ENCODE measurements at regions not wholly inside any gene's neighbourhood (a gene's known extent, or its start where the extent isn't known, plus 50 kb on each side); places are given as distances from the start of the nearest gene placed in this dataset.

DNA sequence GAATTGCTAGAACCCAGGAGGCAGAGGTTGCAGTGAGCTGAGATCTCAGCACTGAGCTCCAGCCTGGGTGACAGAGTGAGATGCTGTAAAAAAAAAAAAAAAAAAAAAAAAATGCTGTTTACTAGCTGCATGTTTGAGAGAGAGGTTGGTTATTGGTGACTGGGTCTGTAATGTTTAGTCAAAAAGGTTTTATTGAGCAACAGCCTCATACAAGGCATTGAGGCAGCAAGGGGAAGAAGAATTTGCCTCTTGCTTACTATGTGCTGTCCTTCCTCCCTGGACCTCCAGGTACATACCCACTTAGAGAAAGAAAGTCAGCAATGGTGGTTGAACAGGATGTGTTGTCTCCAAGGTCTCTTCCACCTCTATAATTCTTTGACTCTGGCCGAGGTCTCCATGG is 140.7 kb upstream of the SPRY4 start:
- DNase-seq (ENCODE audit: low read depth), result no peak
- TF ChIP-seq, protein P1, sequence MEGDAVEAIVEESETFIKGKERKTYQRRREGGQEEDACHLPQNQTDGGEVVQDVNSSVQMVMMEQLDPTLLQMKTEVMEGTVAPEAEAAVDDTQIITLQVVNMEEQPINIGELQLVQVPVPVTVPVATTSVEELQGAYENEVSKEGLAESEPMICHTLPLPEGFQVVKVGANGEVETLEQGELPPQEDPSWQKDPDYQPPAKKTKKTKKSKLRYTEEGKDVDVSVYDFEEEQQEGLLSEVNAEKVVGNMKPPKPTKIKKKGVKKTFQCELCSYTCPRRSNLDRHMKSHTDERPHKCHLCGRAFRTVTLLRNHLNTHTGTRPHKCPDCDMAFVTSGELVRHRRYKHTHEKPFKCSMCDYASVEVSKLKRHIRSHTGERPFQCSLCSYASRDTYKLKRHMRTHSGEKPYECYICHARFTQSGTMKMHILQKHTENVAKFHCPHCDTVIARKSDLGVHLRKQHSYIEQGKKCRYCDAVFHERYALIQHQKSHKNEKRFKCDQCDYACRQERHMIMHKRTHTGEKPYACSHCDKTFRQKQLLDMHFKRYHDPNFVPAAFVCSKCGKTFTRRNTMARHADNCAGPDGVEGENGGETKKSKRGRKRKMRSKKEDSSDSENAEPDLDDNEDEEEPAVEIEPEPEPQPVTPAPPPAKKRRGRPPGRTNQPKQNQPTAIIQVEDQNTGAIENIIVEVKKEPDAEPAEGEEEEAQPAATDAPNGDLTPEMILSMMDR (IDR thresholded peaks at IDR 0.05; ENCODE audit: low read depth, low read length, missing control alignments), result no peak
- no peak overlapping the region for H3K4me3 ChIP-seq (ENCODE audit: low read depth, low read length)

DNA sequence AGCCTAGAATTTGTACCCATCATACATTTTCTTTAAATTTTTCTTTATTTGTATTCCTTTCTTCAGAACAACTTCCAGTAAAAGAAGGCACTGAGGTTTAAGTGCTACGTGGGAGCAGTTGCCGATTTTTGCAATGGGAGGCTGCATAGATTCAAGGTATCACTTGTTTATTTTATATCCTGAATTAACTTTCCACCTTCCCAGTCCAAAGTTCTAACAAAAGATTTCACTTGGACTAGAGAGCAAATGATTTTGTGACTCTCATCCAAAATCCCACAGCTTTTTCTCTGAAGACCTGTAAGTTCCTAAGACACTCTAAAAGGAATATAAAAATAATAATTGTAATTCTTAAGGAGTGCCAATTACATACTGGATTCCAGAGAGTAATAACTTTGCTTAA is 139.1 kb upstream of the SPRY4 start:
- H3K4me3 ChIP-seq (ENCODE audit: low read depth, low read length), result no peak overlapping the region
- DNase-seq (ENCODE audit: low read depth), result no peak
- TF ChIP-seq, protein P1 (IDR thresholded peaks at IDR 0.05; ENCODE audit: low read depth, low read length, missing control alignments), result no peak

DNA sequence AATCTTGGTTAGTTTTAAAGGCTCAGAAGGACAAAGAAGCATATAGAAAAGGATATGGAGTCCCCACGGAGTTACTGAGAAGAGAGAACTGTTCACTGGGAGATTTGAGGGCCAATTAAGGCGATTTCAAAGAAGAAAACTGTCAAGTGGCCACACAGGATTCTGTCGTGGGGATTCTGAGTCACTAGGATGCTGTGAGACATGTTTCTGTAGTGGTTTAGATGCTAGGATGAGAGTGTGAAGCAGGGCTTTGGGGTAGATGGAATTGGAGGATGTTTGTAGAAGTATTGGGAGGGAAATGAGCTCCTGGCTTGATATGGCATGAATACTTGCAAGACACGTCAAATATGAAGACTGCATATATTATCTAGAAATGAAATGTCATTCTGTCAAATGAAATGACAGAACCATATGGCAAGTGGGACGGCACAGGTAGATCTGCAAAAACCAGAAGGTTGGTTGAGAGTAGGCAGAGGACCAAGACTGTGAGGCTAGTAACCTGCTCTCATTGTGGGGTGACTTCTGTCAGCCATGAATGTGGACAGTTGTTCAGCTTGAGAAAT is 136.3 kb upstream of the SPRY4 start:
- DNase-seq (ENCODE audit: low read depth), result no peak
- TF ChIP-seq, protein P1 (IDR thresholded peaks at IDR 0.05; ENCODE audit: low read depth, low read length, missing control alignments), result no peak
- no peak overlapping the region for H3K4me3 ChIP-seq (ENCODE audit: low read depth, low read length)

DNA sequence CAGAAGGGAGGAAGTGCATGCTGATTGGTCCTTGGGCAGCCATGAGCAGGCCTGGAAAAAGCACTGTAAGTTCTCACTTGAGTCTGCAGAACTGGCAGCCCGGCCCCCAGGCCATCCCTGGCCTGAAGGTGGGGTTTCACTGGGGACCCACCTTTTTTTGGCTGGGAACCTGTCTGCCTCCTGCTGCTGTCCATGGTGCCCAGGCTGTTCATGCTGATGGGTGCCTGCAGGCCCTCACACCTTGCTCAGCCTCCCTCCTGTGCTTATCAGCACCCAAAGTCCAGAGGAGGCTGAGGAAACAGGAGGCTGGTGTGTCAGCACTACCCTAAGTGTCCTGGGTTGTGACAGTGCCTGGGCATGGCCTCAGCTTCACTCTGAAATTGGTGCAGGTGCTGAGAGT is 134.4 kb upstream of the SPRY4 start:
- no peak overlapping the region for H3K4me3 ChIP-seq (ENCODE audit: low read depth, low read length)
- no peak for DNase-seq (ENCODE audit: low read depth)
- TF ChIP-seq, protein P1 (IDR thresholded peaks at IDR 0.05; ENCODE audit: low read depth, low read length, missing control alignments), result no peak

DNA sequence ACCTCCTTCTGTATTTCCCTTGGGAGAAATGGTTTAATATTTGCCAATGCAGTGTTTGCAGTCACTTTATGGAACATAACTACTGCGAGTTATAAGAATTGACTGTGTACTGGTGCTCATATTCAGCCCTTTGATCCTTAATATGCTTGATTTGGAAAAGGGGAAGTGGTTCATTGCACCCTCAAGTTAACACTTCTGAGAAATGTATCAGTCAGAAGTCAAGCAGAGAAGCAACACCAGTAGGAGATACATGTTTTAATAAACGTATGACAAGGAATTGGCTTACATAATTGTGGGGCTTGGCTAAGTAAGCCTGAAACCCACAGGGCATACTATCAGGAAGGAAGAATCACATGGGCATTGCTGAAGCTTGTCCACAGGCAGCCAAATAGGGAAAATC is 131.0 kb upstream of the SPRY4 start:
- no peak for DNase-seq (ENCODE audit: low read depth)
- TF ChIP-seq, protein P1 (IDR thresholded peaks at IDR 0.05; ENCODE audit: low read depth, low read length, missing control alignments), result no peak

DNA sequence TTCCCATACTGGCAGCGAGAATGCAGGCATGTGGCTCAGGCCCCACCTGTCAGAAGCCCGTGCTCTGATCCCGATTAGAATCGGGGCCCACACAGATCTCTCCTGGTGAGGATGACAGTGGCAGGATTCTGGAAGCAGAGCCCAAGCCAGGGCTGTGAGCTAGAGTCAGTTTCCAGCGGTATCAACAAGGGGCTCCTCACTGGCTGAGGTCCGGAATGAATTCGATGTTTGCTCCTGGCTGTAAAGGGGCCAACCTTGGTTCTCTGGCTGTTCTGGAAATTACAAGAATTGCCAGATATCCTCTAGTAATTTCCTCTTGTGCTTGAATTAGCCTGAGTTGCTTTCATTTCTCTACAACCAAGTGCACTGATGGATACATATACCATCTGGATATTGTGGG is 129.1 kb upstream of the SPRY4 start:
- TF ChIP-seq, protein P1 (IDR thresholded peaks at IDR 0.05; ENCODE audit: low read depth, low read length, missing control alignments), result no peak
- DNase-seq (ENCODE audit: low read depth), result no peak
- H3K4me3 ChIP-seq (ENCODE audit: low read depth, low read length), result no peak overlapping the region

More for the DNA sequence above, 131.0 kb upstream of the SPRY4 start:
- H3K4me3 ChIP-seq (ENCODE audit: low read depth, low read length), result no peak overlapping the region

DNA sequence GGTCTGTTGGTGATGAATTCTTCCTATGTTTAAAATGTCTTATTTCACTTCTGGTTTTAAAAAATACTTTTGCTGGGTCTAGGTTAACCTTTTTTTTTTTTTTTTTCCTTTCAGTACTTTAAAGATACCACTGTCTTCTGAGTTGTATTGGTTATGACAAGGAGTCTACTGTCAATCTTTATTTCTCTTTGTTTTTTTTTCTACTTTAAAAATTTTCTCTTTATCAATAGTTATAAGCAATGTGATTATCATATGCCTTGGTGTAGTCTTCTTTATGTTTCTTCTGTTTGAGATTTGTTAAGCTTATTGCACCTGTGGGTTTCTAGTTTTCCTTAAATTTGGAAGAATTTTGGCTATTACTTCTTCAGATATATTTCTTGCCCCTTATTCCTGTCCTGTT is 125.6 kb upstream of the SPRY4 start:
- no peak for DNase-seq (ENCODE audit: low read depth)
- TF ChIP-seq, protein P1 (IDR thresholded peaks at IDR 0.05; ENCODE audit: low read depth, low read length, missing control alignments), result no peak
- H3K4me3 ChIP-seq (ENCODE audit: low read depth, low read length), result no peak overlapping the region
